CD4-positive, alpha-beta T cell (primary cell): ENCODE measurements at regions not wholly inside any gene's neighbourhood (a gene's known extent, or its start where the extent isn't known, plus 50 kb on each side); places are given as distances from the start of the nearest gene placed in this dataset.

Experiments used
- ATAC-seq: fragments of 200-7000 bp; cut with Tn5 transposase; one replicate; pipeline ENCODE4 v1.10.0; 2022; ENCODE audit warnings: mild to moderate bottlenecking; ENCODE audit not compliant: poor library complexity
- CTCF ChIA-PET: fragments of 350-600 bp; sonication (Branson Sonifier 250); formaldehyde crosslinking; loops from one replicate; lab custom pipeline; 2021; ENCODE audit warnings: antibody characterized with exemption, inconsistent platforms; lab: Charles Lee
- POLR2A ChIA-PET: fragments of 350-600 bp; sonication (Branson Sonifier 250); formaldehyde crosslinking; loops from one replicate; lab custom pipeline; 2021; ENCODE audit warnings: antibody characterized with exemption, inconsistent platforms; lab: Charles Lee
- DNase-seq, 14 experiments: peaks; one replicate each; pipeline ENCODE4 v3.0.0-alpha.2; 2013 to 2020; ENCODE audit warnings: mixed read lengths in 2 of 14
- H3K27ac ChIP-seq, 2 donors: one replicate each; pipeline versions ENCODE4 v1.5.1 to v1.7.0; 2013; ENCODE audit warnings: low read length in 2 of 2, low read depth in 1 of 2, mild to moderate bottlenecking in 1 of 2
- H3K27me3 ChIP-seq, 2 experiments: 1 replicate in 1 of 2; 2 replicates in 1 of 2; pipeline versions ENCODE4 v1.6.1 to v1.7.0; 2013; ENCODE audit warnings: low read length in 2 of 2, control low read depth in 1 of 2, mild to moderate bottlenecking in 1 of 2, moderate library complexity in 1 of 2; ENCODE audit not compliant: insufficient read depth in 2 of 2, control insufficient read depth in 1 of 2
- H3K36me3 ChIP-seq: one replicate; pipeline ENCODE4 v1.6.1; 2013; ENCODE audit warnings: low read length, control low read depth; ENCODE audit not compliant: insufficient read depth
- H3K4me1 ChIP-seq: one replicate; pipeline ENCODE4 v1.6.1; 2013; ENCODE audit warnings: low read length, control low read depth; ENCODE audit not compliant: insufficient read depth
- H3K4me3 ChIP-seq: one replicate; pipeline ENCODE4 v1.5.1; 2013; ENCODE audit warnings: mild to moderate bottlenecking, low read length, moderate library complexity
- H3K9me3 ChIP-seq, 2 experiments: 1 replicate in 1 of 2; 2 replicates in 1 of 2; pipeline versions ENCODE4 v1.6.1 to v1.7.0; 2013; ENCODE audit warnings: low read length in 2 of 2, mild to moderate bottlenecking in 2 of 2, control low read depth in 1 of 2, moderate library complexity in 1 of 2; ENCODE audit not compliant: control insufficient read depth in 1 of 2, insufficient read depth in 1 of 2
- H3K27ac Mint-ChIP-seq: one replicate; pipeline ENCODE4 v1.8.0; 2020; ENCODE audit warnings: mixed read lengths
- H3K27me3 Mint-ChIP-seq: one replicate; pipeline ENCODE4 v1.8.0; 2021; ENCODE audit warnings: mixed read lengths
- H3K36me3 Mint-ChIP-seq: one replicate; pipeline ENCODE4 v1.8.0; 2021; ENCODE audit warnings: low read depth, mixed read lengths
- H3K4me1 Mint-ChIP-seq: one replicate; pipeline ENCODE4 v1.8.0; 2021; ENCODE audit warnings: low read depth, mixed read lengths
- H3K4me3 Mint-ChIP-seq: one replicate; pipeline ENCODE4 v1.8.0; 2020; ENCODE audit warnings: mild to moderate bottlenecking, mixed read lengths
- H3K9me3 Mint-ChIP-seq: one replicate; pipeline ENCODE4 v1.8.0; 2020; ENCODE audit warnings: mixed read lengths
- intact Hi-C, 2 experiments: fragments of 100-400 bp; cut with DNase I in 1 of 2; cut with micrococcal nuclease in 1 of 2; formaldehyde crosslinking; loops; one replicate each; pipeline versions ENCODE4 v1.15.1 to v1.9.0; 2023 to 2025; cut with DNase I, micrococcal nuclease
- TF ChIP-seq, protein P1 (sequence below): fragments of 200-600 bp; IDR thresholded peaks from one replicate; pipeline ENCODE4 v1.8.0; 2022; ENCODE audit warnings: antibody characterized with exemption, mild to moderate bottlenecking

DNA sequence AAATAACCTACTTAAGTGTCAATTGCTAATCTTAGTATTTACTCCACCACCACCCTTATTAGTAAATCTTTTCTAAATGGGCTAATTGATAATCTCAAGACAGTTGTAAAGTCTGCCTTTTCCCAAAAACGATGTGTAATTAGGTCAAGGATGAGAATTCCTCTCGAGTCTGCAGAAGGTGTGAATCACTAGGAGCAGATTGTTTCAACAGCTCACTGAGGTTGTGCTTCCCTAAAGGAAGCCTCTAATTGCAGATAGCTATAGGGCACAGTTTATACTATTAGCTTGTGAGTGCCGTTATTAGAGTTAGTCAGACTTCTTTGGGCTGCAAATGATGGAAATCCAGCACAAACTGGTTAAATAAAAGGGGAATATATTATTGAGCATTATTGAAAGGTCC is 84.9 kb downstream of the C11orf91 start:
- Mint-ChIP-seq H3K36me3 (no peaks in the 10 kb centered on the region), H3K4me1 (no peaks in the 10 kb centered on the region), H3K4me3 (no peak overlapping the region), H3K27me3 (peaks cover 26% of the 10 kb centered on the region), H3K27ac (no peak overlapping the region), H3K9me3 (no peaks in the 10 kb centered on the region)
- ChIA-PET POLR2A (no interaction called here), CTCF (no interaction called here)
- Histone ChIP-seq H3K4me3 (no peak overlapping the region), H3K36me3 (no peaks in the 10 kb centered on the region), H3K27ac (no peak overlapping the region), H3K9me3 (no peaks in the 10 kb centered on the region), H3K4me1 (no peaks in the 10 kb centered on the region), H3K27me3 (no peaks in the 10 kb centered on the region)
- DNase-seq (no peak), ATAC-seq (no peak)
- TF ChIP-seq, protein P1, sequence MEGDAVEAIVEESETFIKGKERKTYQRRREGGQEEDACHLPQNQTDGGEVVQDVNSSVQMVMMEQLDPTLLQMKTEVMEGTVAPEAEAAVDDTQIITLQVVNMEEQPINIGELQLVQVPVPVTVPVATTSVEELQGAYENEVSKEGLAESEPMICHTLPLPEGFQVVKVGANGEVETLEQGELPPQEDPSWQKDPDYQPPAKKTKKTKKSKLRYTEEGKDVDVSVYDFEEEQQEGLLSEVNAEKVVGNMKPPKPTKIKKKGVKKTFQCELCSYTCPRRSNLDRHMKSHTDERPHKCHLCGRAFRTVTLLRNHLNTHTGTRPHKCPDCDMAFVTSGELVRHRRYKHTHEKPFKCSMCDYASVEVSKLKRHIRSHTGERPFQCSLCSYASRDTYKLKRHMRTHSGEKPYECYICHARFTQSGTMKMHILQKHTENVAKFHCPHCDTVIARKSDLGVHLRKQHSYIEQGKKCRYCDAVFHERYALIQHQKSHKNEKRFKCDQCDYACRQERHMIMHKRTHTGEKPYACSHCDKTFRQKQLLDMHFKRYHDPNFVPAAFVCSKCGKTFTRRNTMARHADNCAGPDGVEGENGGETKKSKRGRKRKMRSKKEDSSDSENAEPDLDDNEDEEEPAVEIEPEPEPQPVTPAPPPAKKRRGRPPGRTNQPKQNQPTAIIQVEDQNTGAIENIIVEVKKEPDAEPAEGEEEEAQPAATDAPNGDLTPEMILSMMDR = no peak
- intact Hi-C loops = no loop called here

- POLR2A ChIA-PET = no interaction called here
- CTCF ChIA-PET = no interaction called here
- DNase-seq = no peak
- H3K36me3 Mint-ChIP-seq = no peaks in the 10 kb centered on the region
- H3K27ac Mint-ChIP-seq = no peak overlapping the region
- Histone ChIP-seq H3K4me1 (no peaks in the 10 kb centered on the region), H3K4me3 (no peak overlapping the region), H3K36me3 (no peaks in the 10 kb centered on the region), H3K27ac (no peak overlapping the region), H3K27me3 (no peaks in the 10 kb centered on the region), H3K9me3 (no peaks in the 10 kb centered on the region)
- no peaks in the 10 kb centered on the region for H3K9me3 Mint-ChIP-seq
- no peak overlapping the region for H3K4me3 Mint-ChIP-seq
- TF ChIP-seq, protein P1 = no peak
- intact Hi-C loops = no loop called here
- ATAC-seq = no peak
- H3K4me1 Mint-ChIP-seq = no peaks in the 10 kb centered on the region
- peaks cover 26% of the 10 kb centered on the region for H3K27me3 Mint-ChIP-seq
Observed at GRCh38 chr11:33613404-33613803, 87.2 kb downstream of the C11orf91 start.

GRCh38 chr11:33610903-33611302 is 89.7 kb downstream of the C11orf91 start:
- Histone ChIP-seq H3K36me3 (no peaks in the 10 kb centered on the region), H3K27me3 (no peaks in the 10 kb centered on the region), H3K27ac (no peak overlapping the region), H3K4me3 (no peak overlapping the region), H3K9me3 (no peaks in the 10 kb centered on the region), H3K4me1 (no peaks in the 10 kb centered on the region)
- Mint-ChIP-seq H3K27ac (no peak overlapping the region), H3K36me3 (no peaks in the 10 kb centered on the region), H3K9me3 (no peaks in the 10 kb centered on the region), H3K4me1 (no peaks in the 10 kb centered on the region), H3K27me3 (peaks cover 14% of the 10 kb centered on the region), H3K4me3 (no peak overlapping the region)
- DNase-seq = no peak
- TF ChIP-seq, protein P1 = no peak
- ATAC-seq = no peak
- ChIA-PET CTCF (interaction anchor here (0.9 kb wide), 1 partner anchor 9 kb away, joined by 4 read pairs; no protein-coding TSS in a partner anchor), POLR2A (no interaction called here)
- intact Hi-C loops = no loop called here
